ENCODE measurements at regions not wholly inside any gene's neighbourhood (a gene's known extent, or its start where the extent isn't known, plus 50 kb on each side); places are given as distances from the start of the nearest gene placed in this dataset.

GRCh38 chr20:56786503-56786902 is 157.4 kb downstream of the TFAP2C start:
- TF ChIP-seq, protein P1, sequence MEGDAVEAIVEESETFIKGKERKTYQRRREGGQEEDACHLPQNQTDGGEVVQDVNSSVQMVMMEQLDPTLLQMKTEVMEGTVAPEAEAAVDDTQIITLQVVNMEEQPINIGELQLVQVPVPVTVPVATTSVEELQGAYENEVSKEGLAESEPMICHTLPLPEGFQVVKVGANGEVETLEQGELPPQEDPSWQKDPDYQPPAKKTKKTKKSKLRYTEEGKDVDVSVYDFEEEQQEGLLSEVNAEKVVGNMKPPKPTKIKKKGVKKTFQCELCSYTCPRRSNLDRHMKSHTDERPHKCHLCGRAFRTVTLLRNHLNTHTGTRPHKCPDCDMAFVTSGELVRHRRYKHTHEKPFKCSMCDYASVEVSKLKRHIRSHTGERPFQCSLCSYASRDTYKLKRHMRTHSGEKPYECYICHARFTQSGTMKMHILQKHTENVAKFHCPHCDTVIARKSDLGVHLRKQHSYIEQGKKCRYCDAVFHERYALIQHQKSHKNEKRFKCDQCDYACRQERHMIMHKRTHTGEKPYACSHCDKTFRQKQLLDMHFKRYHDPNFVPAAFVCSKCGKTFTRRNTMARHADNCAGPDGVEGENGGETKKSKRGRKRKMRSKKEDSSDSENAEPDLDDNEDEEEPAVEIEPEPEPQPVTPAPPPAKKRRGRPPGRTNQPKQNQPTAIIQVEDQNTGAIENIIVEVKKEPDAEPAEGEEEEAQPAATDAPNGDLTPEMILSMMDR (IDR thresholded peaks at IDR 0.05; ENCODE audit: low read length), result no peak
- no peak for TF ChIP-seq EZH2 (IDR thresholded peaks at IDR 0.05; ENCODE audit: borderline replicate concordance, low read length)
